ENCODE measurements at regions not wholly inside any gene's neighbourhood (a gene's known extent, or its start where the extent isn't known, plus 50 kb on each side); places are given as distances from the start of the nearest gene placed in this dataset.

GRCh38 chr12:89909753-89910152 lies 201.1 kb upstream of the ATP2B1 start:
- peaks cover 5% of the 10 kb centered on the region; the same call in 1 of the 2 replicates for H3K9me3 ChIP-seq (ENCODE audit: control insufficient read depth, insufficient read depth, low read length)
- TF ChIP-seq EZH2phosphoT487 (IDR thresholded peaks at IDR 0.05; ENCODE audit: borderline replicate concordance, low read length), result no peak
- TF ChIP-seq, protein P1, sequence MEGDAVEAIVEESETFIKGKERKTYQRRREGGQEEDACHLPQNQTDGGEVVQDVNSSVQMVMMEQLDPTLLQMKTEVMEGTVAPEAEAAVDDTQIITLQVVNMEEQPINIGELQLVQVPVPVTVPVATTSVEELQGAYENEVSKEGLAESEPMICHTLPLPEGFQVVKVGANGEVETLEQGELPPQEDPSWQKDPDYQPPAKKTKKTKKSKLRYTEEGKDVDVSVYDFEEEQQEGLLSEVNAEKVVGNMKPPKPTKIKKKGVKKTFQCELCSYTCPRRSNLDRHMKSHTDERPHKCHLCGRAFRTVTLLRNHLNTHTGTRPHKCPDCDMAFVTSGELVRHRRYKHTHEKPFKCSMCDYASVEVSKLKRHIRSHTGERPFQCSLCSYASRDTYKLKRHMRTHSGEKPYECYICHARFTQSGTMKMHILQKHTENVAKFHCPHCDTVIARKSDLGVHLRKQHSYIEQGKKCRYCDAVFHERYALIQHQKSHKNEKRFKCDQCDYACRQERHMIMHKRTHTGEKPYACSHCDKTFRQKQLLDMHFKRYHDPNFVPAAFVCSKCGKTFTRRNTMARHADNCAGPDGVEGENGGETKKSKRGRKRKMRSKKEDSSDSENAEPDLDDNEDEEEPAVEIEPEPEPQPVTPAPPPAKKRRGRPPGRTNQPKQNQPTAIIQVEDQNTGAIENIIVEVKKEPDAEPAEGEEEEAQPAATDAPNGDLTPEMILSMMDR (IDR thresholded peaks at IDR 0.05; ENCODE audit: low read depth, low read length, poor library complexity, severe bottlenecking), result no peak
- H3K4me3 ChIP-seq (ENCODE audit: low read length), result no peak overlapping the region
- no peaks in the 10 kb centered on the region for H3K27me3 ChIP-seq (ENCODE audit: control insufficient read depth, low read length)
- H3K4me1 ChIP-seq (ENCODE audit: control insufficient read depth, low read length), result no peaks in the 10 kb centered on the region
- H3K27ac ChIP-seq (ENCODE audit: low read depth, low read length), result no peak overlapping the region
- H3K9me2 ChIP-seq (replicated peaks; ENCODE audit: control insufficient read depth, low read length), result no peaks in the 10 kb centered on the region
- no peaks in the 10 kb centered on the region for H3F3A ChIP-seq (ENCODE audit: control insufficient read depth, insufficient read depth)
- no peaks in the 10 kb centered on the region for H4K20me1 ChIP-seq (ENCODE audit: control insufficient read depth, insufficient read depth, low read depth, low read length)
- no peaks in the 10 kb centered on the region for H3K36me3 ChIP-seq (ENCODE audit: control insufficient read depth, low read length)
- no peak overlapping the region for H3K4me2 ChIP-seq (ENCODE audit: low read length)
- H3K79me2 ChIP-seq (ENCODE audit: control insufficient read depth, low read length), result no peaks in the 10 kb centered on the region

- no peaks in the 10 kb centered on the region for H3K36me3 ChIP-seq (ENCODE audit: control insufficient read depth, low read length)
- no peak overlapping the region for H3K27ac ChIP-seq (ENCODE audit: low read depth, low read length)
- no peaks in the 10 kb centered on the region for H3K79me2 ChIP-seq (ENCODE audit: control insufficient read depth, low read length)
- no peaks in the 10 kb centered on the region for H3K9me2 ChIP-seq (replicated peaks; ENCODE audit: control insufficient read depth, low read length)
- no peaks in the 10 kb centered on the region for H3K27me3 ChIP-seq (ENCODE audit: control insufficient read depth, low read length)
- peaks cover 2% of the 10 kb centered on the region; the same call in 1 of the 2 replicates for H3K9me3 ChIP-seq (ENCODE audit: control insufficient read depth, insufficient read depth, low read length)
- no peaks in the 10 kb centered on the region for H3F3A ChIP-seq (ENCODE audit: control insufficient read depth, insufficient read depth)
- no peaks in the 10 kb centered on the region for H4K20me1 ChIP-seq (ENCODE audit: control insufficient read depth, insufficient read depth, low read depth, low read length)
- TF ChIP-seq EZH2phosphoT487 (IDR thresholded peaks at IDR 0.05; ENCODE audit: borderline replicate concordance, low read length), result no peak
- TF ChIP-seq, protein P1 (IDR thresholded peaks at IDR 0.05; ENCODE audit: low read depth, low read length, poor library complexity, severe bottlenecking), result no peak
- no peaks in the 10 kb centered on the region for H3K4me1 ChIP-seq (ENCODE audit: control insufficient read depth, low read length)
- no peak overlapping the region for H3K4me3 ChIP-seq (ENCODE audit: low read length)
- H3K4me2 ChIP-seq (ENCODE audit: low read length), result no peak overlapping the region
These were observed 199.0 kb upstream of the ATP2B1 start for GRCh38 chr12:89907659-89908058.

DNA sequence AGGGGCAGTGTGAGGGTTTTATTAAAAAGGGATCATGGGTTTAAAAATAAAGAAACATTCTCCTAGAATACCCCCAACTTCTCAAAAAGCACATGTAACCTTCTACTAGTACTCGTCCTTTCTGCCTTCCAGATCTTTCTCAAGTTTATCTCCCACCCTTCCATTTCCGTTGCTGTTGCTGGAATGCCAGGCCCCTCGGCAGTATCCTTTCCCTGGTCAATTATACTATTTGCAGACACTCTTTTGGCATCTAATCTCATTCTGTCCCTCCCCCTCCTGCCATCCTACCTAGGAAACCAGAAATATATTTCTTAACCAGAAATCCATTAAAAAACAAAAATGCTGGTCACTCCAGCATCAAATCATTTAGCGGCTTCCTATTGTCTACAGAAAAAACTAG lies 198.2 kb upstream of the ATP2B1 start:
- Histone ChIP-seq H3K4me1 (ENCODE audit: control insufficient read depth, low read length) (peaks cover 7% of the 10 kb centered on the region), H3K36me3 (ENCODE audit: control insufficient read depth, low read length) (no peaks in the 10 kb centered on the region), H3K9me2 (replicated peaks; ENCODE audit: control insufficient read depth, low read length) (no peaks in the 10 kb centered on the region), H4K20me1 (ENCODE audit: control insufficient read depth, insufficient read depth, low read depth, low read length) (no peaks in the 10 kb centered on the region), H3K27ac (ENCODE audit: low read depth, low read length) (no peak overlapping the region), H3K27me3 (ENCODE audit: control insufficient read depth, low read length) (no peaks in the 10 kb centered on the region), H3K4me2 (ENCODE audit: low read length) (no peak overlapping the region), H3K9me3 (ENCODE audit: control insufficient read depth, insufficient read depth, low read length) (no peaks in the 10 kb centered on the region), H3K4me3 (ENCODE audit: low read length) (no peak overlapping the region), H3F3A (ENCODE audit: control insufficient read depth, insufficient read depth) (no peaks in the 10 kb centered on the region), H3K79me2 (ENCODE audit: control insufficient read depth, low read length) (no peaks in the 10 kb centered on the region)
- no peak for TF ChIP-seq EZH2phosphoT487 (IDR thresholded peaks at IDR 0.05; ENCODE audit: borderline replicate concordance, low read length)
- TF ChIP-seq, protein P1 (IDR thresholded peaks at IDR 0.05; ENCODE audit: low read depth, low read length, poor library complexity, severe bottlenecking), result no peak
